HG03025 (cell line): ENCODE measurements at regions not wholly inside any gene's neighbourhood (a gene's known extent, or its start where the extent isn't known, plus 50 kb on each side); places are given as distances from the start of the nearest gene placed in this dataset.

Experiments used
- ATAC-seq: cut with Tn5 transposase; IDR thresholded peaks from one replicate; pipeline ENCODE4 v1.9.1; 2021; ENCODE audit warnings: mild to moderate bottlenecking, moderate library complexity; ENCODE audit not compliant: unreplicated experiment, low FRiP score

DNA sequence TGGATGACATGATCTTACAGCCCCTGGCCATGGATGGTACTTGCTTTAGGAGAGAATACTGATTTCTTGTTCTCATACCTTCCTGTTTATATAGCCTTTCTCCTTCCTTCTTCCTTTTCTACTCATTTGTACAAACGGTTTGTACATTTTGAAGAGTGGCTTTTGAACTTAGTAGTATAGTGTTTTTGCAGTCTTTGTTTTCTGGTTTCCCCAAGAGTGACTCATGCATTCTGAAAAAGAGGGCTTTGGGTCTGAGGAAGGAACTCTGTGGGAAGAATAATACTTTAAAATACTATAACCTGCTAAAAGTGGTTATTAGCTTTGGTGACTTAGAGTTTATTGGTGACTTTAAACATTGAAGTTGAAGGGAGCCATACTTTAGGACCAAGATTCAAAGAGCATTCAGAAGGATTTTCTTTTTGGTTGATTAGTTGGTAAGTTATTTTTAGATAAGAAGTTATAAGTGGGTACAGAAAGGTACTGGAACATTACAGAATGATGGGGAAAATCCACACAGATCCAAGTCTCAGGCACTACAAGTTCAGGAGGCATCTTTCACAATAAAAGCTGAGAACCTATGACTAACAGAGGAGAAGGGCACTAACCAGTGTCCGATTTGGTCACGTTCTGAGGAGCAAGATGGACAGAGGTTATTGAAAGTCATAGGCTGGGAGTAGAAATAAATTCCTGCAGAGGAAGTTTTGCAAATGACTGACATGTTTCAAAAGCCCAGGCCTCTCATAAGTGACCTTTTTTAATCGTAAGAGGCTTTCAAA is 369.6 kb upstream of the AZI2 start:
- no peak for ATAC-seq

DNA sequence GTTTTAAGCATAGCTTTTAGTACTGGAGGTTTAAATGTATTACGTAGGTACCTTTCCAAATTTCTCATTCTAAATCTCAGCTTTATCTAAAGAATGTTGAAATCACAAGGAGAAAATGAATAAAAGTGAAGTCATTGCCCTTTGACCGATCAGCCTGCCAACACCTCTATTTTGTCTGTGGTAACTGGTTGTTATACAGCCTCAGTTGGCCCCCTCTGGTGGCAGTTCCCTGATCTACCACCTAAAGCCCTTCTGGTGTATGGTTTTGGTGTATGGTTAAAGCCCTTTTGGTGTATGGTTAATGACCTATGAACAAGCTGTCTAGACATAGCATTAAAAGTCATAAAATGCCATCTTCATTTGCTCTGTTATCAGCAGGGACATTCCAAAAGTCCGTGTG is 378.2 kb upstream of the AZI2 start:
- ATAC-seq: no peak

DNA sequence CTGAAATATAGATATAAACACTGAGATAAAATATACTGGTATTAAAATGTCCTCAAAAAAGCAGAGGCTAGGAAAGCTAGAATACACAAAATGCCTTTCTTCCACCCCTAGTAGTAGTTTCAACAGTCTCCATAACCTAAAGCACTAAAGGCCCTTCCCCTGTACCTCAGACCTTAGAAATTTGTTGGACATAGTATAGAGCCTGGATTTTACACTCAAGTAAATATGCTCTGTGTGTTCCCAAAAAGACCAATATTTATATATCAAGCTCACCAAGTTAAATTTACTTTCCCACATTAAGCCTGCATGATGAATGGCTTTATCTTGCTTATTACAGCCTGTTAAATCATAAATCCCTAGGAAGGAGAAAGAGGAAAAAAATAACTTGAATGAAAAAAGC is 378.7 kb upstream of the AZI2 start:
- ATAC-seq: no peak

DNA sequence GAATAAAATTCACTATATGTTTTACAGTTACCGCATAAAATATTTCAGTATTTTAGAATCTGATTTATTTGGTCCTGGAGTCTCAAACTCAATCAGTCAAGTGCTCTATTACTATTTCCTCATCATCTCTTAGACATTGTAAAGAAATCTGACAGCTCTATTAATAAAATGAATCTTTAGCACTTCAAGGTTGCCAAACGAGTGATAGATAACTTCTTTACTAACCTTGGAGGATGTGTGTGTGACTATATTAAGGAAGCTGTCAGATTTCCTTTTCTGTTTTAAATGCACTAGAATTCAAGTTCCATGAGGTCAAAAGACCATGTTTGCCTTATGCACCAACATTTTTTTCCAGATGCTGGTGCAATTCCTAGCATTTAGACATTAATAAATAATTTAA is 389.8 kb upstream of the AZI2 start:
- ATAC-seq: no peak

DNA sequence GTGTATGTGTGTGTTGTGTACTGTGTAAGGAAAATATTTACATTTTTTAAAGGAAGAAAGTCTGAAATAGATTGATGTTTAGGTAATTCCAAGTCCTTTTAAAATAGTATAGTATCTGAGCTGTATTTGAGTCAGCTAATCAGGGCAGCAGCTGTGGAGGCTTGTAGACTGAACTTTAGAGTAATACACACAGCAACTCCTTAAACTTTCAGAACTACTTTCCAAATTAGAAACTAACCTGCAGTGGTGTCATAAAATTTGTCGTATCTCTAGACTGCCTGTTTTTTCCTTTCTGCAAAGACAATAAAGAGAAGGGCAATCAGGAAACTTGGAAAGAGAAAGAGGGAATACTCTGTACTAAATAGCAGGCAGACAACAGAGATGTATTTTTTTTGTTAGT is 391.0 kb upstream of the AZI2 start:
- no peak for ATAC-seq

DNA sequence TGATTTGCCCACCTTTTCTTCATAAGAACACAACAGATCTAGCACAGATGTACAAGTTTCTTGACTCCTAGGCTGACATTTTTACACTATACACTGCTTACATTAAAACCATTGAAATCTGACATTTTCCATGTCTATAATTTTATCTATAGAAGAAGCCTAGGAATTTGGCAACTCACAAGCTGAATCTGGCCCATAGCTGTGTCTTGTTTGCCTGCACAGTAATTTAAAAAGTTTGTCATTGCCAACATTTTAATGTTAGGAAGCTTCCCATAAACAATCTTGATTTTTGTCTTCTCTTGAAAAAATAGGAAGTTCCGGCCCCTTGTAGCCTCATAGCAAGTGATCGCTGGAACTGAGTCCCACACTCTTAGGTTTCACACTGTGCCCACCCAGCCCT is 394.6 kb upstream of the AZI2 start:
- ATAC-seq: no peak

DNA sequence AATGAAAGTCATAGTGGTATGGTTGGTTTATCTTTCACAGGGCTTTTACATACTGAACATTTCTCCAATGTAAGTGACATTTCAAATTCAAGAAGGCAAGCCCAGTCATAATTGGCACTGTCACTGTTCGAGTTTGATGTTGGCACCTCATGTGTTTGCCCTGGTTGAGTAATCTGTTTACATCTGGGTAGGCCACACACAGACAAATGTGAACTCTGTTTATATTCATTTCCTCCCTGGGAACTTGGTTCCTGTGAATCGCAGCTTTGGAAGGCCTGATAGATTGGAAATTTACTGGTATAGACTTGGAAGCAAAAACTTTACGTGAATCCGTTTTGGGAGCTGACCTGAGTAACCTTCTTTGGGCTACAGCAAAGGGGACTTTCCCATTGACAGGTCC is 395.2 kb upstream of the AZI2 start:
- no peak for ATAC-seq

DNA sequence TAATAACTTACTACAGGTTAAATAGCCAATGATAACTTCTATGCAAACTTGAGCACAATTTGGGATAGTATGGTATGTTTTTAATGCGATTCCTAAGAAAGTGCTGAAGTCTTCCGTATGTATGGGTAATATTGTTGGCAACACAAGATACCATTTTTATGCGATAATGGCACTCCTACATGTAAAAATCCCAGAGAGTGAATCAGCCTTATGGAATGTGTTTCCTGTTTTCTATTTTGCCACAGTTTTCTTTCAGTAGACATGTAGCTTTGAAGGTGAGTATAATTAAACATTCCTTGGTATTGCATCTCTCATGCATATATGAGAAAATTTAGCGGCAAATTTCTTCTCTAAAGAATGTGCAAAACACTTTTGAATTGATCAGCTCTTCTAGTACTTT is 396.8 kb upstream of the AZI2 start:
- ATAC-seq: no peak

DNA sequence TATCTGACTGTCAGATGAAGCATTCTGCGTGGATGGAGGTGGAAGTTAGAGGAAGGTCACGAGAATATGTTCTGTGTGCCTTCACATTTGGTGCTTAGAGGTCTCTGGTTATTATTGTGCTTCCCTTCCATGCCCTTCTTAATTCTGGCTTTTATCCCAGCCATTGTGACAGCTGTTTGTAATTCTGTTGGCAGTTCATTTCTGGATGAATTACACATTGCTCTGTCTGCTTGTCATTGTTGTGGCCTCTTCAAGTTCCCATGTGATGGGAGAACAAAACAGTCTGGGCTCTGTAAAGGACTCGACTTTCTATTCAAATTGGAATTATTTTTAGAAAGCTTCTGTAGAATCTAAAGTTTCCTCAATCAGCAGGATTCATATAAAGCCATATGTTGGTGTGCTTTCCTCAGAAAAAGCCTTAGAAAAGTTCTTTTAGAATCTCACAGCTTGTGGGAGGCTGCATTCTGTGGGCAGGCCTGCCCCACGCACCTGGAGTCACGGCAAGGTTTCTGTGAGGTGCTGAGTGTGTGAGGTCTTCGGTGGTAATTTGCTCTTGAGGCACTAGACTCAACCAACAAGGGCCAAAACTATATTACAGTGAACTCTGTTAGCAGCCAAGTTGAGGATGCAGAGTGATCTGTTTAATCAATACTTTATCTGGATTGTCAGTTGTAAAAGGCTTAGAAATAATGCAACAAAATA is 397.4 kb upstream of the AZI2 start:
- no peak for ATAC-seq

DNA sequence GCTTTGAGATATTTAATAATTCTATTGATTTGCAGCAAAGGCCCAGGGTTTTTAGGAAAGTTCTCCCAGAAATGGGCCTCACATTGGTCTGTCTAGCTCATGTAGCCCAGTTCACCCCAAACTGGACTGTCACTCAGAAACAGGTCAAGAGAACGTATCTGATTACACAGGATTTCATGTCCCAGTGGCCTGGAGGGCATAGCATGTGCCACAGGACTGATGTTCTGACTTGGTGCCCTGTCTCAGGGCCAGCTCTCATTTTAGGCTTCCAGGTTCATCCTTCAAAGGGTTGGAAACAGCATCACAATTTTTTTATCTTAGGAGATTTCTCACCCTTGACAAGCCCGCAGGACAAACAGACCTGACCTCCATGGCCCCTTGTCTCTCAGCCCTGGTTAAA is 398.4 kb upstream of the AZI2 start:
- no peak for ATAC-seq

DNA sequence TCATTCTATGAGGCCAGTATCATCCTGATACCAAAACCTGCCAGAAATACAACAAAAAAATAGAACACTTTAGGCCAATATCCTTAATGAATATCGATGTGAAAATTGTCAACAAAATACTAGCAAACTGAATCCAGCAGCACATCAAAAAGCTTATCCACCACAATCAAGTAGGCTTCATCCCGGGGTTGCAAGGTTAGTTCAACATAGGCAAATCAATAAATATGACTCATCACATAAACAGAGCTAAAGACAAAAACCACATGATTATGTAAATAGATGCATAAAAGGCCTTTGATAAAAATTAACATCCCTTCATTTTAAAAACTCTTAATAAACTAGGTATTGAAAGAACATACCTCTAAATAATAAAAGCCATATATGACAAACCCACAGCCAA is 403.2 kb upstream of the AZI2 start:
- no peak for ATAC-seq

DNA sequence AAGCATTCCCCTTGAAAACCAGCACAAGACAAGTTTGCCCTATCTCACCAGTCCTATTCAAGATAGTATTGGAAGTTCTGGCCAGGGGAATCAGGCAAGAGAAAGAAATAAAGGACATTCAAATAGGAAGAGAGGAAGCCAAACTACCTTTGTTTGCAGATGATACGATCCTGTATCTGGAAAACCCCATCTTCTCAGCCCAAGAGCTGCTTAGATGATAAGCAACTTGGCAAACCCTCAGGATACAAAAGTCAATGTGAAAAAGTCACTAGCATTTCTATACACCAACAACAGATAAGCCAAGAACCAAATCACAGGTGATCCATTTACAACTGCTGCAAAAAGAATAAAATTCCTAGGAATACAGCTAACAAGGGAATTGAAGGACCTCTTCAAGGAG is 403.7 kb upstream of the AZI2 start:
- ATAC-seq: no peak

DNA sequence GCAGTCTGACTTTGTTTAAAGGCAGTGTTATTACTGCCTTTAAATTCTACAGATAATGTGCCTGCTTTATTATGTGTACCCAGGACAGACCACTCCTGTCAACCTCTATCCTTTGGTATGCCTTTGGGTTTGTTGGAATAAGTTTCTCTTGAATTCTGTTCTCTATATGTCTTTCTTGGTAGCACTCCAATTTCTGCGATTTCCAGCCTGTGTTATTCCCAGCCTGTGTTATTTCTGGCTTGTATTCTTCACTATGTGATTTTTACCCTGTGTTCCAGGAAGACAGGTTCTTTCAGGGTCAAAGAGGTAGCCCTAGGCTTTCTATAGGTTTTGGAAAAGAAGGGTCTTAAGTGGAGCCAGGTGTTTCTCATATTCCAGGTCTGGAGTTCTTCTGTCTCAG is 407.4 kb upstream of the AZI2 start:
- ATAC-seq: no peak

DNA sequence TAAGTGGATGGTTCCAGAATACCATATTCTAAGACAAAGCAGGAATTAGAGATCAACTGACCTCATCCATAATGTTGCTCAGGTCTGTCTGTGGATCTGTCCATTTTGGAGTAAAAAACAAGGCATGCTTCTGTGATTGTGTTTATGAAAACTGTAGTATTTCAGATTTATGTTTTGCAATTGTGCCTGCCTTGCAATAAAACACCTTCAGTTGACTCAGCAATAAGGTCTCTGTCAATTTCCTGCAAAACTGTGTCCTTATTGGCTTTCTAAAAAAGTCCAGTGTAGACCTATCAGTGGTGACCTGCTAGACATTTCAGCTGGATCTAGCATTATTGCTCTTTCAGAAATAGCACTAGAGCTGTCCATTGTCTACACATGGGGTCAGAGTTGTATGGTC is 409.5 kb upstream of the AZI2 start:
- ATAC-seq: no peak

DNA sequence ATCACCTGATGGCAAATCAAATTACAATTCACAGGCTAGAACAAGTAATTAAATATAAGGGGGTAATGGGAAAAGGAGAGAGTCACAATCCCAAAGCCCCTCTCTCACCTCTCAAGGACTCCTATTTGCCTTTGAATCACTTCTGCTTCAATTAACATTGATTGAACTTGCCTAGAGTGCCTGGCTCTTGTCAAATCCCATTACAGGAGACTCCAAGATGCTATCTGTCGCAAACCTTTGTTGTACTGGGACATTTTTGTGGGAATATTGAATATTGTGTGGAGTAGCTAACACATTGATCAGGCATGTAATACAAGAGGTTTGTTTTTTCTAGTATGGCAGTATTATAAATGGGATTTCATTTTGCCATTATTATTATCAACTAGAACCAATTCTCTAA is 412.8 kb upstream of the AZI2 start:
- ATAC-seq: no peak

DNA sequence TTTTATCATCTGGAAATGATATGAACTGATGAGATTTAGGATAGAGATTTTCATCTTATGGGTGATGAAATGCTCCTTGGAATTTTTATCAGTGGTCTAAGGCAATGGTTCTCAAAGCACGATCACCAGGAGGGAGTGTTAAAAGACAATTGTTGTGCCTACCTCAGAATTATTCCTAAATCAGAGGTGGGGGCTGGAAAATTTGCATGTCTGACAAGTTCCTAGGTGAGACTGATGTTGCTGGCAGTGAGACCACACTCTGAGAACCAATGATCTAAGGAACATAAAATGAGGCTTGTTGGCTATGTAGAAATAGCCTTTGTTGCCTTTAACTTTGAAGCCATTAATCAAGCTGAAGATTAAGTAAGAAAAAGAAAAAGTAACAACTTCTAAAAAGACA is 416.6 kb upstream of the AZI2 start:
- no peak for ATAC-seq

DNA sequence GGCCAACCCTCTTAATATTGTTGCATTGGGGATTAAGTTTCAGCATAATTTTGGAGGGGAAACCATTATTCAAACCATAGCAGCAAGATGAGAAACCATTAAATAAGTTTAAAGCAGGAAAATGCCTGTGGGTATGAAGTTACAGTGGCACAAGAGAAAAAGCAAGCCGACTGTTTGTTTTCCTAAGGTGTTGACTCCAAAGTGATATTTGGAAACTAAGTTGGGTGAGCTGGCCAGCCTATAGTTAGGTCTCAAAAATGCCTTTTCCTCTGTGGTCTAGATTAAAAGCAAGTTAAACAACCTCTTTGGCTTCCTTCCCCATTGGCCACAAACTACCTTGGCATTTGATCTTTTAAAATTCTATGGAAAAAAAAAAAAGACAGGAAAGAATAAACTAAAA is 419.8 kb upstream of the AZI2 start:
- ATAC-seq: no peak

DNA sequence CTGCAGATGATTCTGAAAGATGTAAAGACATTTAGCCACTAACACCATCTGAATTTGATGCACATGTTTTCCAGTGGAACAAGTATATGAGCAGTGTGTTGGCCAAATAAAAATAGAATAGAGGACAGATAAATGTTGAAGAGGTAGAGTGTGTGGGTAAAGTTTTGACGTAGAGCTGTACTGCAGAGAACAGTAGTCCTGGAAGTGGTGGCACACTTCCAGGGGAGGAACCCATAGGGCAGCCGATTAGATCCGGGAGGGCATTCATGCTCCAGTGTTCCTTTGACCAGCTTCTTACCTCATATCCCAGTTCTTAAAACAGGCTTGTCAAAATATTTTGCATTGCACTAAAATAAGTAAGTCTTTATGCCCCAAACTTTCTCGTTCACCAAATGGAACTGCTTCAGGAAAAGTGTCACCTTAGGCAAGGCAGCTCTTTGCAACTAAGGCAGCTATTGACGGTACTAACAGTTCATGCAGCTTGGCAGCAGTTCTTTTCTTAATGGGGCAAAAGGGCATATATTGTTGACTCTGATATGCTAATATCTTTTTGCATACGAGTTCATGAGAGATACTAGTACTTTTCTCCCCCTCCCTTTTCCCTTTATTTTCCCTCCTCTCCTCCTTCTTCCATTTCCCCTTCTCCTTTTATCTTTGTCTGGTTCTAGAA is 429.3 kb upstream of the AZI2 start:
- ATAC-seq: no peak

DNA sequence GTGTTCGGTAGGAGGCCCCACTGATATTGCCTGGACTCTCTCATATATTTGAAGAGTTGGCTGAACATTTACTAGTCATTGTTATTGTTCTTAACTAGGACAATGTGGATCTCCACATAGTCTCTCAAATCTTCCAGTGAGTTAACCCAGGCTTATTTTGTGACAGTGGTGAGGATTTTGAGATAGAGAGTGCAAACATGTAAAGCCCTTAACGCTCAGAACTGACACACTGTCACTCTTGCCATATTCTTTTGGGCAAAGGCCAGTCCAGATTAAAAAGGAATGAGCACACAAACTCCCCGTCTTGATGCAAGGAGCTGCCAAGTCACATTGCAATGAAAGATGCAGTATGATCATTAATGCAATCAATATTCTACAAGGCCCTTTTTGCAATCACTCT is 431.9 kb upstream of the AZI2 start:
- no peak for ATAC-seq

DNA sequence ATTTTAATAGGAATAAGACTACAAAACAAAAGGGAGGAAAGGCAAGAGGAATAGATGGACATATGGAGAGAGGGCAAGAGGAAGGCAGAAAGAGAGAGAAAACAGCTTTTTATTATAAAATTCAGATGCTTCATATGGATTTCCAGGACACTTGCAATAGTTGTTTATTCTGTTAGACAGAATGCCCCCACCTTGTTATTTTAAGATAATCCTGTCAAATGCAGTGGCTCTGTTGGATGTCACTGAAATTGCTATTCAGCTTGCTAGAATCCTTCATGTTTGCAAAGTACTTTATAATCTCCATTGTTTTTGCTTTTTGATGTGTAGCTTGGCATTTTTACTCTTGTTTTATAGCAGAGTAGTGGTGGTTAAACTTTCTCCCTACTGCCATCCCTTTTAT is 432.4 kb upstream of the AZI2 start:
- ATAC-seq: no peak

DNA sequence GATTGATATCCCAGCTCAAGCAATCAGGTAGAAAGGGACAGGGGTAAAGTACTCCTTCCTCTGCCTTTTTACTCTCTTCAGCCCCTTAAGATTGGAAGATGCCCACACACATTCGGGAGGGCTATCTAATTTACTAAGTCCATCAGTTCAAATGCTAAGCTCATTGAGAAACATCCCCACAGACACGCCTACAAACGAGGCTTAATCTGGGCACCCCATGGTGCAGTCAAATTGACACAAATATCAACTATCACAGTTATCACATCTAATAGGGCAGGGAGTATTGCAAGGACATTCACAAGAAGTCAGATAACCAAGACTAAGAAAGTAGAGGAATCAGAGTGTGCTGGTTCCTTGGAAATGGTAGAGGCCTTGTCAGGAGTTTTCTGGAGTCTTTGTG is 437.8 kb upstream of the AZI2 start:
- no peak for ATAC-seq

DNA sequence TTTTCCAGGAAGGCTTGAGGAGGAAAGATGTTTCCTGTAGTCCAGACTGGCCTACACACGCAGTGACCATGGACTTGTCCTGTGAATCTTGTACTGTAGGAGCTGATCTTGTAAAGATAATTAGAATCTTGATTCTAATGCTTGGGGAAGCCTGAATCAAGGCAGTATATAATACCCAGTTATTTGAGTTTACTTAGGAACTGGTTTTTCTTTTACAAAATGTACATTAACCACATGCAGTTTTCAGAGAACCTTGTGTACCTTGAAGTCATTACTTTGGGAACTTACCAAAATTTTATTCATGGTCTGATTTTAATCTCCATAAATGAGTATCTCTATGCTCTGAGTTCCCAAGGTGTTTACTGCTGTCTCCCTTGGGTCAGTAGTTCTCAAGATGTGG is 439.9 kb upstream of the AZI2 start:
- no peak for ATAC-seq
